Right atrium auricular region (tissue), 2 donors: ENCODE measurements at regions not wholly inside any gene's neighbourhood (a gene's known extent, or its start where the extent isn't known, plus 50 kb on each side); places are given as distances from the start of the nearest gene placed in this dataset.

Experiments
- DNase-seq: peaks from one replicate; pipeline ENCODE4 v3.0.0-alpha.2; 2019; ENCODE audit warnings: low spot score
- H3K27ac ChIP-seq, 2 donors: fragments of 200-600 bp; sonication (generic); 1 replicate in 1 of 2; 2 replicates in 1 of 2; pipeline ENCODE4 v1.5.1; 2016 to 2019
- H3K27me3 ChIP-seq, 2 donors: fragments of 200-600 bp; sonication (generic); one replicate each; pipeline versions ENCODE4 v1.5.1 to v1.6.0; 2017 to 2019
- H3K36me3 ChIP-seq: fragments of 200-600 bp; sonication (generic); one replicate; pipeline ENCODE4 v1.5.1; 2016
- H3K4me1 ChIP-seq, 2 donors: fragments of 200-600 bp; sonication (generic); one replicate each; pipeline versions ENCODE4 v1.5.1 to v1.6.0; 2017 to 2019
- H3K4me3 ChIP-seq, 2 donors: fragments of 200-600 bp; sonication (generic); 1 replicate in 1 of 2; 2 replicates in 1 of 2; pipeline ENCODE4 v1.5.1; 2017 to 2019; ENCODE audit warnings: mild to moderate bottlenecking in 1 of 2, moderate library complexity in 1 of 2
- H3K9me3 ChIP-seq, 2 donors: fragments of 200-600 bp; sonication (generic); one replicate each; pipeline ENCODE4 v1.5.1; 2019
- TF ChIP-seq, protein P1 (sequence below), 2 donors: fragments of 200-600 bp; sonication (generic); IDR thresholded peaks; one replicate each; pipeline ENCODE4 v1.5.1; 2019; ENCODE audit warnings: antibody characterized with exemption in 2 of 2

DNA sequence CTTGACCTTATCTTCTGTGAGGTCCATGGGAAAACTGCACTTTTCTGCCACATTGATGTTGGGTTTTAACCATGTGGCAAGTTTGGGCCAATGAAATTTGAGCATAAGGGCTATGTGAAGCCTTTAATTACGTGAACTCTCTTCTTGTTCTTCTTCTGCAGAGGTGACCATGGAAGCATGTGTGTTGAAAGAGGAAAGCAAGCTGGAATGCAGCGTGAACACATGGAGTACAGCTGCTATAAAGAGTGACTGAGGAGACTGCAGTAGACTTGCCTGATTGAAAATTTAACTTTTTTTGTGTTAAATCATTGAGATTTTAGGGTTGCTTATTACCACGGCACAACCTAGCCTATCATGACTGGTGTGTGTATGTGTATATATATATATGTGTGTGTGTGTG lies 347.3 kb downstream of the ZIC1 start:
- DNase-seq: no peak
- Histone ChIP-seq H3K9me3 (no peaks in the 10 kb centered on the region), H3K4me3 (no peak overlapping the region), H3K27me3 (no peaks in the 10 kb centered on the region), H3K4me1 (peaks cover 0 to 9% of the 10 kb centered on the region in 2 donors), H3K27ac (no peak overlapping the region), H3K36me3 (no peaks in the 10 kb centered on the region)
- TF ChIP-seq, protein P1, sequence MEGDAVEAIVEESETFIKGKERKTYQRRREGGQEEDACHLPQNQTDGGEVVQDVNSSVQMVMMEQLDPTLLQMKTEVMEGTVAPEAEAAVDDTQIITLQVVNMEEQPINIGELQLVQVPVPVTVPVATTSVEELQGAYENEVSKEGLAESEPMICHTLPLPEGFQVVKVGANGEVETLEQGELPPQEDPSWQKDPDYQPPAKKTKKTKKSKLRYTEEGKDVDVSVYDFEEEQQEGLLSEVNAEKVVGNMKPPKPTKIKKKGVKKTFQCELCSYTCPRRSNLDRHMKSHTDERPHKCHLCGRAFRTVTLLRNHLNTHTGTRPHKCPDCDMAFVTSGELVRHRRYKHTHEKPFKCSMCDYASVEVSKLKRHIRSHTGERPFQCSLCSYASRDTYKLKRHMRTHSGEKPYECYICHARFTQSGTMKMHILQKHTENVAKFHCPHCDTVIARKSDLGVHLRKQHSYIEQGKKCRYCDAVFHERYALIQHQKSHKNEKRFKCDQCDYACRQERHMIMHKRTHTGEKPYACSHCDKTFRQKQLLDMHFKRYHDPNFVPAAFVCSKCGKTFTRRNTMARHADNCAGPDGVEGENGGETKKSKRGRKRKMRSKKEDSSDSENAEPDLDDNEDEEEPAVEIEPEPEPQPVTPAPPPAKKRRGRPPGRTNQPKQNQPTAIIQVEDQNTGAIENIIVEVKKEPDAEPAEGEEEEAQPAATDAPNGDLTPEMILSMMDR (IDR thresholded peaks at IDR 0.05): no peak

DNA sequence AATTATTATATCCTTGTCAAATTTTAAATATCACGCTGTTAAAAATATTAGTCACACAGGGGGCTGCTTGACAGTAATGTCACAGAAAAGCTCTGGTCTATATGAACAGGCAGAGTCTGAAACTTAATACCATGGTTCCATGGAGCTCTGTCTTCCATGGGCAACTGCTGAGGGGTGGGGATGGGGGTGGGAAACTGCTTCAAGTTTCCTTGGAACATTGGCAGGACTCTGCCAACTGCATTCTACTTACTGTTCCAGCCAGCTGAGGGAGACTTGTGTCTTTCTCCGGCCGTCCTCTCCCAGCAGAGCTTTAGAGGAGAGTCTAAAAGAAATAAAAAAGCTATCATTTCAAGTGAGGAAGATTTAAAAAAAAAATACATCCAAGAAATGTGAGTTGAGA lies 348.7 kb downstream of the ZIC1 start:
- DNase-seq: no peak
- no peaks in the 10 kb centered on the region for H3K27me3 ChIP-seq
- H3K4me1 ChIP-seq: peaks cover 0 to 9% of the 10 kb centered on the region in 2 donors

DNA sequence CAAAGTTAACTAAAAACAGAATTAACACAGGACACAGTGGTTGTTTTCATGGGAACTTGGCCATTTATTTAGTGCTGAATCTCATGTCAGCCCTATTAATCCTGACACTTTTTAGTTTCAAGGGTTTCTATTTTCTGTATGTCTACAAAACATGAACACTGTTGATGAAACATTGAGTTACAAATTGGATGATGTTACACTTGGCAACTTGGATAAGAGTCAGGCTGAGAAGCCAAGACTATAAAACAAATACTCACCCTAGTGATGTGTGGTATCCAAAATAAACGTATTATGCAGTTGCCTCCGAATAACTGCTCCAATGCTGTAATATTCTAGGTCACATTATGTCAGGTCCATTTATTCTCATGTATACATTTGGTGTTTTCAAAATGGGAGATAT lies 349.6 kb downstream of the ZIC1 start:
- H3K27me3 ChIP-seq: no peaks in the 10 kb centered on the region
- H3K9me3 ChIP-seq: no peaks in the 10 kb centered on the region
- DNase-seq: no peak
- TF ChIP-seq, protein P1 (IDR thresholded peaks at IDR 0.05): no peak
- H3K4me1 ChIP-seq: peaks cover 0 to 9% of the 10 kb centered on the region in 2 donors
- no peaks in the 10 kb centered on the region for H3K36me3 ChIP-seq
- H3K4me3 ChIP-seq: no peak overlapping the region
- peak overlapping the region; percentile 10 to 49 for H3K27ac ChIP-seq

More for the DNA sequence above, 348.7 kb downstream of the ZIC1 start:
- H3K4me3 ChIP-seq: no peak overlapping the region
- H3K9me3 ChIP-seq: no peaks in the 10 kb centered on the region
- no peaks in the 10 kb centered on the region for H3K36me3 ChIP-seq
- peak overlapping the region; percentile 10 to 49 for H3K27ac ChIP-seq
- TF ChIP-seq, protein P1 (IDR thresholded peaks at IDR 0.05): no peak

DNA sequence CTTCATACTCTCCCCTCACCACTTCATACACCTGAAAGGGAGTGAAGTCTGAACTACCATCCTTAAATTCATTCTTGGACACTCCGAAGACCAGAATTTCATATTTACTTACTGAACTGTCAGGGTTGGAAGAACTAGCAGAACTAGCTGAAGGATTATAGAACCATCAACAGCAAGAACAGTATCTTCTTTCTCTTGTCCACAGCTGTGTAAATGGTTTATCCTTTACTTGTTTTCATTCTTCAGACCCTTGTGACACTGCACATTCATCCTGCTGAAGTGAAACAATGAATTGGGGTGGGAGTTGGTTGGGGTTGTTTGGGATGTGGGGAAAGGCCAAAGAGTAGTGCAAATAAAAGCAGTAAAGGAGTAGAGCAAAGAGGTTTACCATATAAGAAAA lies 350.9 kb downstream of the ZIC1 start:
- no peaks in the 10 kb centered on the region for H3K9me3 ChIP-seq
- no peak overlapping the region for H3K27ac ChIP-seq
- no peak overlapping the region for H3K4me3 ChIP-seq
- DNase-seq: no peak
- TF ChIP-seq, protein P1 (IDR thresholded peaks at IDR 0.05): no peak
- H3K27me3 ChIP-seq: no peaks in the 10 kb centered on the region
- H3K36me3 ChIP-seq: no peaks in the 10 kb centered on the region
- peaks cover 0 to 9% of the 10 kb centered on the region in 2 donors for H3K4me1 ChIP-seq

DNA sequence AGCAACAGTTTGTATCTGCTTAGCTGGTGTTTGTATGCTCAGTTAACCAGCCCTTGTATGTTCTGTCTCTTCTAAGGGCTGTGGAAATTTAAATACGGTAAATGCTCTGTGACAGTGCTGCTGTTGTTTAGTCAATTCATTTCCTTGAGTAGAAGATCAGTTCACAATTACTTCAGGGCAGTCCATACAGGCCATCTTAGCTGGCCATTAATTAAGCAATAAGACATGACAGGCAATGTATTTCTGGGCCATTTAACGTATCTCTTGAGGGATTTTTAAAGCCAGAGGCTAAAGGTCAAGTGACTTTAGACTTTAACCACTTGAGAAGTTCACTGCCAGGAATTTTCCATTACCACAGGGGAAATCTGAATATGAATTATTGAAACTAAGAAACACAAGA lies 351.8 kb downstream of the ZIC1 start:
- no peak for DNase-seq
- no peaks in the 10 kb centered on the region for H3K36me3 ChIP-seq
- H3K27me3 ChIP-seq: no peaks in the 10 kb centered on the region
- TF ChIP-seq, protein P1 (IDR thresholded peaks at IDR 0.05): no peak
- H3K4me1 ChIP-seq: peaks cover 0 to 9% of the 10 kb centered on the region in 2 donors
- no peaks in the 10 kb centered on the region for H3K9me3 ChIP-seq
- no peak overlapping the region for H3K27ac ChIP-seq
- no peak overlapping the region for H3K4me3 ChIP-seq

DNA sequence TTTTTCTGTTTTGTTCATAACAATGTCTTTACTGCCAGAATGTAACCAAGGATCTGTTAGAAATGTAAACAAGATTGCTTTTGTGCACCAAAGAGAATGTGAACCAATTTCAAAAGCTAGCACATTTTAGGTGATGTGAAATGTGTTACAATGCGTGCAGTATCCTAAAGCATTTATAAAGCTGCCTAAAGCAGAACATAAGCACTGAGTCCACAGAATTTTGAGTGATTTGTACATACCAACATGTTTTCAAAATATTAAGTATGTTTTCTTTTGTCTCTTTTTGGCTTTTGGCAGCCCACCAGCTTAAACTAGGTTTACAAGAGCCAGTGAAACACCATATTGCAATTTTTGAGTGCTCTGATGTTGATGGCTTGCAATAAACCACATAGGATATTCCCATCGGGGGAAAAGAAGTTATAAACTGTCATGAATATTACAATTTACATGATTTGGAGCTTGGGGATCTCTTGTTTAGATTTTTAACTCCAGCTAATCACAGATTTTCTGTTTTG lies 364.0 kb downstream of the ZIC1 start:
- DNase-seq: no peak
- H3K4me3 ChIP-seq: no peak overlapping the region
- H3K27ac ChIP-seq: no peak overlapping the region
- TF ChIP-seq, protein P1 (IDR thresholded peaks at IDR 0.05): no peak
- H3K36me3 ChIP-seq: no peaks in the 10 kb centered on the region
- H3K4me1 ChIP-seq: no peaks in the 10 kb centered on the region
- H3K9me3 ChIP-seq: no peaks in the 10 kb centered on the region
- no peaks in the 10 kb centered on the region for H3K27me3 ChIP-seq
